ENCODE measurements at regions not wholly inside any gene's neighbourhood (a gene's known extent, or its start where the extent isn't known, plus 50 kb on each side); places are given as distances from the start of the nearest gene placed in this dataset.

DNA sequence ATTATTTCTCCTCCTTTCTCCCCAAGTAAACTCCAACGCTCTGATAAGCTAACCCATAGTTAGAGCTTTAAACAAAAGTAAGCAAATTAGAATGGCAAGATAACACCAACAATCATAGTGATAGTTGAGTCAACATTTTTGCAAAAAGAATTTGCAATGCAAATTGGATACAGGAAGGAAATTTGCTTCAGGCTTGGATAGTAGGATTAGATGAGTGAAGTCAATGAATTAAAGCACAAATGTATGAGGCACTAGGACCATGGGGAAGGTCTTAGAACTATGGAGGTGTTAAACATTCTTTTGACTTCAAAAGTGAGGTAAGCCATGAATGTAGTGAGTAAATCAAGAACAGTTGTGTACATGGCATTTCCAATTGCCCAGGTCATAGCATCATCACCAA, 289.8 kb upstream of the GRAMD2B start:
- Histone ChIP-seq H3K36me3 (no peaks in the 10 kb centered on the region), H3K9me3 (peaks cover 0 to 5% of the 10 kb centered on the region in 2 donors), H3K4me3 (no peak overlapping the region), H3K4me1 (peaks cover 0 to 5% (median 0%) of the 10 kb centered on the region in 4 donors), H3K27ac (no peak overlapping the region), H3K27me3 (no peaks in the 10 kb centered on the region)
- in situ Hi-C loops (cut with MboI; ENCODE audit: low pct_ligation_motif_present in 1 of 4, low pct_unique_long_range_greater_than_20kb in 1 of 4, low sequenced_read_pairs in 3 of 4): no loop called here
- 85 to 93% methylated on average over 1 of the region's 1 CpG for WGBS, 2 donors (ENCODE audit: low coverage in 1 of 2)
- TF ChIP-seq EP300 (IDR thresholded peaks at IDR 0.05; ENCODE audit: low read depth) (no peak), CTCF (IDR thresholded peaks at IDR 0.05) (no peak), POLR2A (IDR thresholded peaks at IDR 0.05) (no peak), POLR2AphosphoS5 (IDR thresholded peaks at IDR 0.05) (no peak)
- no peak for DNase-seq
- intact Hi-C loops (cut with DNase I; ENCODE audit: low total_unique reads): no loop called here

GRCh38 chr5:126137891-126138280, 285.3 kb upstream of the GRAMD2B start:
- no peaks in the 10 kb centered on the region for H3K27me3 ChIP-seq
- 35 to 63% methylated on average over 2 of the region's 2 CpGs for WGBS, 2 donors (ENCODE audit: low coverage in 1 of 2)
- H3K4me3 ChIP-seq: no peak overlapping the region
- no peaks in the 10 kb centered on the region for H3K9me3 ChIP-seq
- DNase-seq: no peak
- intact Hi-C loops (cut with DNase I; ENCODE audit: low total_unique reads): no loop called here
- no peak overlapping the region for H3K27ac ChIP-seq
- H3K4me1 ChIP-seq: peaks cover 0 to 7% (median 0%) of the 10 kb centered on the region in 4 donors
- no peaks in the 10 kb centered on the region for H3K36me3 ChIP-seq
- no peak for TF ChIP-seq CTCF (IDR thresholded peaks at IDR 0.05)
- TF ChIP-seq POLR2AphosphoS5 (IDR thresholded peaks at IDR 0.05): no peak
- no peak for TF ChIP-seq POLR2A (IDR thresholded peaks at IDR 0.05)
- no peak for TF ChIP-seq EP300 (IDR thresholded peaks at IDR 0.05; ENCODE audit: low read depth)
- in situ Hi-C loops (cut with MboI; ENCODE audit: low pct_ligation_motif_present in 1 of 4, low pct_unique_long_range_greater_than_20kb in 1 of 4, low sequenced_read_pairs in 3 of 4): no loop called here

- Histone ChIP-seq H3K9me3 (no peaks in the 10 kb centered on the region), H3K27me3 (no peaks in the 10 kb centered on the region), H3K4me3 (no peak overlapping the region), H3K27ac (no peak overlapping the region), H3K4me1 (peaks cover 0 to 7% (median 0%) of the 10 kb centered on the region in 4 donors), H3K36me3 (no peaks in the 10 kb centered on the region)
- no peak for DNase-seq
- in situ Hi-C loops (cut with MboI; ENCODE audit: low pct_ligation_motif_present in 1 of 4, low pct_unique_long_range_greater_than_20kb in 1 of 4, low sequenced_read_pairs in 3 of 4) (no loop called here), intact Hi-C loops (cut with DNase I; ENCODE audit: low total_unique reads) (no loop called here)
- TF ChIP-seq POLR2A (IDR thresholded peaks at IDR 0.05) (no peak), CTCF (IDR thresholded peaks at IDR 0.05) (no peak), POLR2AphosphoS5 (IDR thresholded peaks at IDR 0.05) (no peak), EP300 (IDR thresholded peaks at IDR 0.05; ENCODE audit: low read depth) (no peak)
- 28 to 43% methylated on average over 2 to 3 of the region's 3 CpGs for WGBS, 2 donors (ENCODE audit: low coverage in 1 of 2)
Observed at GRCh38 chr5:126138281-126138931, 284.8 kb upstream of the GRAMD2B start.

DNA sequence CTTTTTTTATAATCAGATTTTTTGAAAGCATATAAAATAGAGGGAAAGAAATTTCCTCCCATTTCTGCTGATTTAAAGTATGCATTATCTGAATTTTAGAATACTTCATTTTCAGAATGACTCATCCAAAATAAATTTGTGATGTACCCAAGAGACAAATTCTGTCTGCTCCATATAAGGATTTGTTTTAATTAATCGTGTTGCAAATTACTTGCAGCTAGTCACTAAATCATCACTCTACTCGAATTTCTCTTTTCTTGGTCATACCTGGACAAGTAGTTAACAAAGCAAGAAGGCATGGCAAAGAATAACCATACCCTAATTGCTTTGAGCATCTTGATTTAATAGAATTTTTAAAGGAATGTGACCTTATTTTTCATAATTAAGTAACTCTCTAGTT, 284.1 kb upstream of the GRAMD2B start:
- 54 to 63% methylated on average over 2 of the region's 2 CpGs for WGBS, 2 donors (ENCODE audit: low coverage in 1 of 2)
- Histone ChIP-seq H3K27ac (no peak overlapping the region), H3K9me3 (no peaks in the 10 kb centered on the region), H3K4me1 (peaks cover 0 to 7% (median 0%) of the 10 kb centered on the region in 4 donors), H3K36me3 (no peaks in the 10 kb centered on the region), H3K27me3 (no peaks in the 10 kb centered on the region), H3K4me3 (no peak overlapping the region)
- TF ChIP-seq POLR2A (IDR thresholded peaks at IDR 0.05) (no peak), CTCF (IDR thresholded peaks at IDR 0.05) (no peak), POLR2AphosphoS5 (IDR thresholded peaks at IDR 0.05) (no peak), EP300 (IDR thresholded peaks at IDR 0.05; ENCODE audit: low read depth) (no peak)
- intact Hi-C loops (cut with DNase I; ENCODE audit: low total_unique reads): no loop called here
- in situ Hi-C loops (cut with MboI; ENCODE audit: low pct_ligation_motif_present in 1 of 4, low pct_unique_long_range_greater_than_20kb in 1 of 4, low sequenced_read_pairs in 3 of 4): no loop called here
- DNase-seq: no peak
